Activated T-helper 1 cell treated with anti-CD3 and anti-CD28 coated beads, Interleukin-2, amount 50 U/mL, for 16 hours (primary cell): ENCODE measurements at regions not wholly inside any gene's neighbourhood (a gene's known extent, or its start where the extent isn't known, plus 50 kb on each side); places are given as distances from the start of the nearest gene placed in this dataset.

Experiments
- DNase-seq, 2 donors: peaks; one replicate each; pipeline ENCODE4 v3.0.0-alpha.2; 2020; ENCODE audit warnings: low read depth in 1 of 2, low spot score in 1 of 2

DNA sequence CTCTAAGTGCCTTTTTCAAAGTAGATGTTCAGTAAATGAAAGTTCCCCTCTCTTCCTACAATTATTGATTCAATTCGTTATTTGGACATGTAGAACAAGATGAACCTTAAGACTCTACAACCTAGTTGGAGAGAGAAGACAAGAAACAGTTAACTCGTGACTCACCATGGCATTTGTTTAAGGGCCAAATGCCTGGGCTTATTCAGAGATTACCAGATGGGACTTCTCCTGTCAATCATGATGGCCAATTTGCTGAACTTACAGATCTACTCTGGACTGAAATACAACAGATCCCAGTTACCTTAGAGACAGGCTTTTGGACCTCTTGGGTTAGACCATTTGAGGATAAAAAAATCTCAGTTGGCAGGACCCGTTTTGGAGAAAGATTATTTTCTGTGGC lies 93.5 kb downstream of the C1orf94 start:
- no peak for DNase-seq

DNA sequence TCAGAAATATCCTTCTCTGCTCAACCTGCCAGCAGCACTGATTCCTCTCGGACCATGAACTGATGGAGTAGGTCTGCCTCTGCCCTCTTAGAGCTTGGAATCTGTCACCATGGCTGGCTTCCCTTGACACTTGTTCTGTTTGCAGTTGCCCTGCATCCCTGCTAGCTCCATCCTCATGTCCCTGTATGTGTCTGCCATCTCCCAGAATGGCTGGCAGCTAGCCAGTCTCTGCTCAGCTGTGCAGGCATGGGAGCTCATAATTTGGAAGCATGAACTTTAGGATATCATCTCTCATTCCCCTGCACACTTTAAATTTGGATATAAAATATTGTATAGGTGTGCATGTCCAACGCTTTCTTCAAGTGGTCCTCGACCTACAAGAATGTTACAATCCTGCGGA lies 95.4 kb downstream of the C1orf94 start:
- no peak for DNase-seq

DNA sequence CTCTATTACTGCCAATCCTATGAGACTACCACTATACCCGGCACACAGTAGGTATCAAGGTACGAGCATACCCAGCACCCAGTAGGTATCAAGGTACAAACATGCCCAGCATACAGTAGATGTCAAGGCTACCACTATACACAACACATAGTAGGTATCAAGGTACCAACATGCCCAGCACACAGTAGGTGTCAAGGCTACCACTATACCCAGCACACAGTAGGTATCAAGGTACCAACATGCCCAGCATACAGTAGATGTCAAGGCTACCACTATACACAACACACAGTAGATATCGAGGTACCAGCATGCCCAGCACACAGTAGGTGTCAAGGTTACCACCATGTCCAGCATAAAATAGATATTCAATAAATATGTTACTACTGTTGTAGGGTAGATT lies 98.4 kb downstream of the C1orf94 start:
- no peak for DNase-seq

DNA sequence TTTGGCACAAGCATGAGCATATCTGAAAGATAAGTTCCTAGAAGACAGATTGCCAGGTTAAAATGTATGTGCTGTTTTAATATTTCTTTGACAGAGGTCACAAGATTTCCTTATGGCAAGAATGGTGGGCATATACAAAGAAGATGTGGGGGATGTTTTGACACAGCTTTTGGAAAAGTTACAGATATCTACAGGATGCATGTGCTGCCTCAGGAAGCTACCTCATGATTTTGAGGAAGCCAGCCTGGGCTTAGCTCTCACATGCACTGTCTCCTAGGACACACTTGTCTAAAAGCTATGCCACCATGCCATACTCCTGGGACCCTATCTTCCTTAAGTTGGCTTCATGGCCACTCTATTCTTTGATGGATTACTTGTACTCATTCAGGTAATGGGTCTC lies 99.9 kb downstream of the C1orf94 start:
- no peak for DNase-seq

DNA sequence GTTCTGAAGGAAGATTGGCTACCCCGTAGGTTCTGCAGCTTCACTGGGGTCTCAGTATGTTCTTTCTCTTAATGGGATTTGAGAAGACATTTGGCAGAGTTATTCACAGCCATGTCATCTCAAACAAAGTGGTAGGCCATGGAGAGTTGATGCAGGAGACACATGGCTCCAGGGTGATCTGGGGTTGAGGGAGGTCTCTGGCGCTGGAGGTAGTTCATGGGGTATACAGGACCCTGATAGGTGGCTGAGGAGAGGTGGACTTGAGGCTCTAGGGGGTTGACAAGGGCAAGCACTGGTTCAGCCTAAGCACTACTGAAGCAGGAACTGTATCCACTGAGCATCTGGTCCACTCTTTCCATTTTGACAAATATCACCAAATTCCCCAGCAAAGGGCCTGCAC lies 100.4 kb downstream of the C1orf94 start:
- no peak for DNase-seq

DNA sequence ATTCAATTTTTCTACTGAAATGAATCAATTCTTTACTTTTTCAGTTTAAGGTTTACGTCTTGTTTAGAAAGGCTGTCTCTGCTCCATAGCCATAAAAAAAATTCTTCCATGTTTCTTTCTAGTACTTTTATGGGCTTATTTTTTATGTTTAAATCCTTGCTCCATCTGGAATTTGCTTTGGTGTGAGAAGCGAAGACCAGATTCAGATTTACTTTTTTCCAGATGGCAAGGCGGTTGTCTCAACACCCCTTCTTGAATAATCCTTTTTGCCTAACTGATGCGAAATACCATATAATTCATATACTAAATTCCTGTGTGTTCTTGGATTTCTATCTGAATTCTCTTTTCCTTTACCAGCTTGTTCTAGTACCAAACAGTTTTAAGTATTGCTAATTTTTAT lies 101.5 kb downstream of the C1orf94 start:
- DNase-seq, result no peak

DNA sequence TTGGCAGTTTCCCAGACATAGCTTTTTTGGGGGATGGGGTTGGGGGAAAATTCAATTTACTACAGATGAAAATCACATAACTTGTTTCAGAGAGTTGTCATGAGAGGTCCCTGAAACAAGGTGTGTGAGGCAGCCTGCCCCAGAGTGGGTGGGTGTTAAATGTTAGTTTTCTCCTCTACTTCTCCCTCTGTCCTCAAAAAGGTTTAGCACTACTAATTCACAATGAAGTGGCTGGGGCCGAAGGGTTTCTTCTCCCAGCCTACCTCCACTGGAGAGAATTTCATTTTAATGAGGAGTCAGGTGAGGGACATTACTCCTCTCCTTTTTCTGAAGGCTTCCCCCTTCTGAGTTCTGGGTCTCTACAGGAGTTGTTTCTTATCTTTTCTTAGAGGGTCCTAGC lies 103.3 kb downstream of the C1orf94 start:
- DNase-seq, result no peak

DNA sequence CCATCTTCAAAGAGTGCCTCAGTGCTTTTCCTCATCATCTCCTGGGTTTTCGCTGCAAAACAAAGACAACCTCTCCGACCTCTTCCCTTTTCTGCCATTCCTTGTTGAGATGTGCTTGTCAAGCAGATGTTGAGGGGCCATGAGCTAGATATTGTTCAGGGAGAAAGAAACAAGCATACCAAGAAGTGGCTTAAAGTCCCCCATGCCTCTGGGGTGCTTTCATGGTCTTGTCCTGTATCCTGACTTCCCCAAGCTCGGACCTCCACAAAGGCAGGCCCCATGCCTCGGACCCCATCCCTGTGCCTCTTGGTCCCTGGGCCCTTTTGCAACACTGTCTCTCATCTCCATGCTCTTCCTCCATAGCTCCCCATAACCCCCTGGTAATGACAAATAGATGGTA lies 103.8 kb downstream of the C1orf94 start:
- DNase-seq, result no peak

DNA sequence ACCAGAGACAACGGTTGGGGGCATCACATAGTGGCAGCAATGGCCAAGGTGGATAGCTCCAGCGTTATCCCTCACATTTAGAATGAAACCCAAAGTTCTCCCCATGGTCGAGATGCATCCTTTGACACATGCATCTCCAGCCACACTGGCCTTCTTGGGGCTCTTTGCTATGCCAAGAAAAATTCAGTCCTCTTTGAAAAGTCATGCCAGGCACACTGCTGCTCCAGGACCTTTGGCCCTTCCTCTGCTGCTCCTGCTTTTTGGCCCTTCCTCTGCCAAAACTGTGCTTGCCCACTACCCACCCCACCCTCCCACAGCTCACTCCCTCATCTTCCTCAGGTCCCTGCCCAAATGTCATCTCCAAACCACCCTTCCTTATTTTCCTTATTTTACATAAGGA lies 106.4 kb downstream of the C1orf94 start:
- DNase-seq, result no peak

DNA sequence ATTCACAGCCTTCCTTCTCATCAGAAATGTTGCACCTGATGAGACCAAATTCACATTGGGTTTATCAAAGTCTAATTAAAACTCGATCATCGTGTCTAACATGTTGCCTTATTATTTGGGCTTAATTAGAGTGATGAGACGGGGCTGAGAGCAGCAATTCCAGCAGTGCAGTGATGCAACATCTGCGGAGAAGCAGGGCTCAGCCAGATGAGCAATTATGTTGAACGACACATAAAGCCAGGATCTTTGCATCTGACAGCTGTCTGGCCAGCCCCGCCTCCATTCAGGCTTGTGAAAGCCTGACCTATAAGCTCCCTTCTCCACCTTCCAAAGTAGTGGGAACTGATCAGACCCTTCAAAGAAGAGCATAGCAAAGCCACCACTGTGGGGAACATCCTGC lies 109.8 kb downstream of the C1orf94 start:
- no peak for DNase-seq

DNA sequence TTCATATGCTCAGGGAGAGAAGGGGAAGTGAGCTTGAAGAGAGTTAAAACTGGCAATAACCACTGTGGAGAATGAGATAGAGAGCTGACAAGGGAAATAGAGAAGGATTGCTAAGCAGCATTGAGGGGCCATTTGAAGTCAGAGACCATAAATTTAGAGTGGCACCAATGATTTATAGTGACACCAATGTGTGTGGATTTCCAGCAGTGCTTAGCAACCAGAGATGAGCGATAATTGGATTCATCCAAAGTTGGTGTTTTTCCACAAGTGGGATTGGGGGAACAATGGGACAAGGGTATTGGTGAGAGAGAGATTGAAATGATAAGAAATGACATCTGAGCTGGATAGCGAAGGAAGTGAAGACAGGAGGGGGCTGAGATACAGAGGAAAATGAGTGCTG lies 114.1 kb downstream of the C1orf94 start:
- DNase-seq, result no peak

DNA sequence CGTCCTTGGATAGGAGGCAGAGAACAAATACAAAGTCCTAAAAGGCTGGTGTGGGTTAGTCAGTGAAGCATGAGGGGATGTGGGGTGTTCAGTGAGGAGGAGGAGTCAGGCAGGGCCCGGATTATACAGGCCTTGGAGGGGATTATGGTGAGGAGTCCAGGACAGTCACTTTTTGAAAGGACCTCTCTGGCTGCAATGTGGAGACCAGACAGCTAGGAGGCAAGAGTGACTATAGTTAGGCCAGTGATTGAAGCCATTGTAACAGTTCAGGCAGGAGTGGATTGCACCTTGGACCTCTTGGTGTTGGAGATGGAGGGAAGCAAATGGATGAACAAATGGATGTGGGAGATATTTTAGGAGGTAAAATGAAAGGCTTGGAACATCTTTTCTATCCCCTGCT lies 115.8 kb downstream of the C1orf94 start:
- DNase-seq, result no peak

DNA sequence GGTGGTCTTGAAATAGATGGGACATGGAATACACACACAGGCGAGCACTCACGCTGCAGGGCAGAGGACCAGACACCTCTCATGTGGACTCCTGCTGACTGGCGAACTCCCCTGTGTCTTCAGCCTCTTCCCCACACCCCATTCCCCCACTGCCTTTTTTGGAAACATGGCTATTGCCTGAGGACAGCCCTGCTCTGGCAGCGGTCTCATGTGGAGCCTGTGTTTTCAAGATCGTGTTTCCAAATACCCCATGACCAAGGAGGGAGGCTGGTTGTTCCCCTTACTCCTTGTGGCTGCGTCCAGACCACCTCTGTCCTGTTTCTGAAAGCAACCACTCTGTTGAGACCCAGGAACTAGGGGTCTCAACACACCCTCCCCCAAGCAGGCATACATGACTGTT lies 119.4 kb downstream of the C1orf94 start:
- no peak for DNase-seq

DNA sequence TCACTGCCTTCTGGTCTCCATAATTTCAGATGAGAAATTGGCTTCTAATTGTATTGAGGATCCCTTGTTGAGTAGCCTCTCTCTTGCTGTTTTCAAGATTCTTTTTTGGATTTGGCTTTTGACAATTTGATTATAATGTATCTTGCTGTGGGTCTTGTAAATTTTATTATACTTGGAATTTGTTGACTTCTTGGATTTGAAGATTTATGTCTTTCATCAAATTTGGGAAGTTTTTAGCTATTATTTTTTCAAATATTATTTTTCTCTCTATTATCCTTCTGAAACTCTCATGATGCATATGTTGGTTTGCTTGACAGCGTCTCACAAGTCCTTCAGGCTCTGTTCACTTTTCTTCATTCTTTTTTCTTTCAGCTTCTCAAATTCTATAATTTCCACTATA lies 126.1 kb downstream of the C1orf94 start:
- DNase-seq, result no peak

DNA sequence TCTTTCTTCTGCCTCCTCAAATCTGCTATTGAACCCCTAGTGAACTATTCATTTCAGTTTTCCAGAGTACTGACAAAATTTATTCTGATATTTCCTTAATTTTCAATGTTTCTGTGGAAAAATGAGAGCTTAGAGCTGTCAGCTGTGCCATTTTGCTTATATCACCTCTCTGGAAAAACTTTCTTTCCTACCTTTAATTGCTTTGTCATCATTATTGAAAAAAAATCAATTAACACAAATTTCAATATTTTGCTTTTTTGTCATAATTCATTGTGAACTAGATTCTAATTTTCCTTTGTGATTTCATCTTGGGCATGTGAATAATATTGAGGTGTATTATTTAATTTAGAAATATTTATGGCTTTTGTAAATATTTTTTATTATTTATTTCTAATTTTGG lies 126.5 kb downstream of the C1orf94 start:
- DNase-seq, result no peak

DNA sequence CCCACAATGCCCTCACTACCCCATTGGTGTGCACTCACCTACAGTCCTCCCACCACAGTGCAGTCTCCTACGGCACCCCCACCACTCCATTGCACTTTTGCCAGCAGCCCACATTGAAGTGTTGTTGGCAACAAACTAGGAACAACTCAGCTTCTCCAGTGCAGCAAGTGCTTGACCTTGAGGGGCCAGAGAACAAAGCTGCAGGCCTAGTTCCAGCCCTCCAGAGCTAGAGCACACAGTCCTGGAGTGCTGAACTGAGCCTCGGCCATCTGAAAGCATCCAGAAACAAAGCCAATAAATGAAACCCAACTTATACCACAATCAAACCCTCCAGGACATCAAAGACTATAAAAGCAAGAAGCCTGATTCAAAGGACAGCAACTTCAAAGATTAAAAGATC lies 129.9 kb downstream of the C1orf94 start:
- no peak for DNase-seq

DNA sequence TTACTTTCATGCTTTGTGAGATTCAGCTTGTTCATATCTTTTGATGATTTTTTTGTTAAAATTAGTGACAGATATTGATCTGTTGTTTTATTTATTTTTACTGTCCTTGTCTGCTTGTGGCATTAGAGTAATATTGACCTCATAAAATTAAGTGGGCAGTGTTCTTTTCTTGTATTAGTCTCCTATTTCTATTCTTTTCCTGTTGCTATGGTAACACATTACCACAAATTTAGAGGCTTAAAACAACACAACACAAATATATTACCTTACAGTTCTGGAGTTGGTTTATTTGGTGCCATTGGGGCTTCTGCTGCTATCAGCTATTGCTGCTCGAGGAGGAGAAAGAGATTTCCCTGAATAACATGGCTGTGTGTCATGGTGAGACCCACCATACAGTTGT lies 135.7 kb downstream of the C1orf94 start:
- DNase-seq, result no peak

DNA sequence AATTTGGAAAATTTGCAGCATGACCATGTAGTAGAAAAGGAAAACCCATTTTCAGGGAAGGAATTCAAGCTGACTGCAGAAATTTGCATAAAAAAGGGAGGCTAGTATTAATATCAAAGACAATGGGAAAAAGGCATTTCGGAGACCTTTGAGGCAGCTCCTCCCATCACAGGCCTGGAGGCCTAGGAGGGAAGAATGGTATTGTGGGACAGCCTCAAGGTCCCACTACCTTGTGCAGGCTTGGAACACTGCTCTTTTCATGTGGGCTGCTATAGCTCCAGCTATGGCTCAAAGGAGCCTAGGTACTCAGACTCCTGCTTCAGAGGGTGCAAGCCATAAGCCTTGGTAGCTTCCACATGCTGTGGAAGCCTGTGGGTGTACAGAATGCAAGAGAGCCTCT lies 139.3 kb downstream of the C1orf94 start:
- DNase-seq, result no peak

DNA sequence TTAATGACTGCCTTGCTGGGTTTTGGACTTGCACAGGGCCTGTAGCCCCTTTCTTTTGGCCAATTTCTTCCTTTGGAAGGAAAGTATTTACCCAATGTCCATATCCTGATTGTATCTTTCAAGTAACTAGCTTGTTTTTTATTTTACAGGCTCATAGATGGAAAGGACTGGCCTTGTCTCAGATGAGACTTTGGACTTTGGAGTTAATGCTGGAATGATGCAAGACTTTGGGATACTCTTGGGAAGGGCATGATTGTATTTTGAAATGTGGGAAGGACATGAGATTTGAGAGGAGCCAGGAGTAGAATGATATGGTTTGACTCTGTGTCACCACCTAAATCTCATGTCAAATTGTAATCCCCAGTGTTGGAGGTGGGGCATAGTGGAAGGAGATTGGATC lies 140.1 kb downstream of the C1orf94 start:
- no peak for DNase-seq

DNA sequence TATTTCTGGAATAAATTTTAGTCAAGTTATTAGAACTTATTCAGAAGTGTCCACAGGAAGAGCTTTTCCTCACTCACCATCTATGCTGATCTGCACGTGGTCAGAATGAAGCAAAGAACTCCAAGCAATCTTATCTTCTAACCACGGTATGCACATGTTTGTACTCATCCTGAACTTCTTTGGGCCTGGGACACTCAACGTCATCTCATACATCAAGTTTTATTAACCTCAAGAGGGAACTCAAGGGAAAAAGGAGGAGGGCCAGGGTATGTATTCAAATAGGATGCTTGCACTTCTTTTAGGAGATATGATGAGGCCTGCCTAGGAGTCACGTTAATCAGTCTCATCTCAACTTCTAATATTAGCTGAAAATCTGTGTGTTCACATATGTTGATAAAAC lies 142.5 kb downstream of the C1orf94 start:
- DNase-seq, result no peak

DNA sequence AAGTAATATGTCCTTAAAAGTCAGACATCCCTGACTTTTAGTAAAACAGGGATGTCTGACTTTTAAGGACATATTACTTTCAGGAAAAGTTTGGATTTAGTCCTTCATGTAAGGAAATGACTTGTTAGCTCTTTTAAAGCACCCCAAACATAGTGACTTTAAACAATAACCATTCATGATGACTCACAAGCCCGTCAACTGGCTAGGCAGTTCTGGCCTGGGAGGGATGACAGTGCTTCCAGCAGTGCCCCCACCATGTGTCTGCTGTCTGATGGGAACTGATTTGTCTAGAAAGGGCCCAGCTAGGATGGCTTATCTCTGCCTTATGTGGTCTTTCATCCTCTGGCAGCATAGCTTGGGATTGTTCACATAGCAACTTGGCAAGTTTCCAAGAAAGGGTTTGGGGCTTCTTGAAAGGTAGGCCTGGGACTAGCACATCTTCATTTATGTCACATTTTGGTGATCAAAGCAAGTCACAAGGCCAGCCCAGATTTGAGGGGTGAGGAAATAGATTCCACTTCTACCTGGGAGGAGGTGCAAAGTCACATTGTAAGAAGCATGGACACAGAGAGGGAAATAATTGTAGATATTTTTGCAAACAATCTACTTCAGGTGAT lies 143.5 kb downstream of the C1orf94 start:
- DNase-seq, result no peak

DNA sequence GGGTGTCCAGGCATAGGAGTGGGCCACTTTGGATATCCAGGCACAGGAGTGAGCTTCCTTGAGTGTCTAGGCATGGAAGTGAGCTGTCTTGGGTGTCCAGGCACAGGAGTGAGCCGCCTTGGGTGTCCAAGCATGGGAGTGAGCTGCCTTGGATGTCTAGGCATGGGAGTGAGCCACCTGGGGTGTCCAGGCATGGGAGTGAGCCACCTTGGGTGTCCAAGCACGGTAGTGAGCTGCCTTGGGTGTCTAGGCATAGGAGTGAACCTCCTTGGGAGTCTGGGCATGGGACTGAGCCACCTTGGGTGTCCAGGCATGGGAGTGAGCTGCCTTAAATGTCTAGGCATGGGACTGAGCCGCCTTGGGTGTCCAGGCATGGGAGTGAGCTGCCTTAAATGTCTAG lies 146.3 kb downstream of the C1orf94 start:
- DNase-seq, result no peak

DNA sequence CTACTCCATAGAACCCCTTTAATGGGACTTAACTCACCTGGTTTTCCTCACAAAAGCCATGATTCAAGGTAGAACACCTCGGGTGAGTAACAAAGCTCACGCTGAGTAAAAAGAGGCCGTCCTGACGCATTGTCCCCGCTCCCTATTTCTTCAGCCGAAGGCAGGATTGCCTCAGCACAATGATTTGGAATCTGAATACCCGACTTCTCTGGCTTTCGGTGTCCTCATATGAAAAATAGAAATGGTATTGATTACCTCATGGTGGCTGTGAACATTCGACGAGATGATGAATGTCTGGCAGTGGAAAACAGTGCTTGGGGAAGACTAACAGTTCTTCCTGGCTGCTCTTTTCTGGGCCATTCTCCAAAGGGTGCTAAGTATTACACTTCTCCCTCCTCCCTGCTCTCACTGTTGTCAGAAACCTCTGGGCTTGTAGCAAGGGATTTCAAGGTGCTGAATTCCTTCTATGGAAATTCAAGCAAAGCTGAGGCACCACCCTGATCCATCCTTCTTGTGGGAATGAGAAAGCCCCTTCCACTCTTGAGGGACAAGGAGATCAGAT lies 148.3 kb downstream of the C1orf94 start:
- no peak for DNase-seq
